ENCODE measurements at regions not wholly inside any gene's neighbourhood (a gene's known extent, or its start where the extent isn't known, plus 50 kb on each side); places are given as distances from the start of the nearest gene placed in this dataset.

DNA sequence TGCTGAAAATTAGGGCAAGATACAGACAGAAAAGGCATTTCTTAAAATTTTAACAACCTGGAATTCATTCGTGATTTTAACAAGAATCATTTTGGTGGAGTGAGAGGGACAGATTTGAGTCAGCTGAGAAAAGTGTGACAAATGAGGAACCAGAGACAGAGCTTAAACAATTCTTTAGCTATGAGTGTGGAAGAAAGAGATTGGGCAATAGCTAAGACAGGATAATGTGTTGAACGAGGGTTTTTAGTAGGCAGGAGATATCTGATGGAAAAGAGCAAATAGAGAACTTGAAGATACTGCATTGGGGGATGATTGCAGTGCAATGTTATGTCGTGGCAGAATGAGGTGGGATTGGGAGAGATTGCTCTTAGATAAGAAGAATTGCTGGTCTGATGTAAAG is 164.2 kb upstream of the SPRY1 start:
- no peak for TF ChIP-seq SUZ12 (IDR thresholded peaks at IDR 0.05)
- TF ChIP-seq, protein P1, sequence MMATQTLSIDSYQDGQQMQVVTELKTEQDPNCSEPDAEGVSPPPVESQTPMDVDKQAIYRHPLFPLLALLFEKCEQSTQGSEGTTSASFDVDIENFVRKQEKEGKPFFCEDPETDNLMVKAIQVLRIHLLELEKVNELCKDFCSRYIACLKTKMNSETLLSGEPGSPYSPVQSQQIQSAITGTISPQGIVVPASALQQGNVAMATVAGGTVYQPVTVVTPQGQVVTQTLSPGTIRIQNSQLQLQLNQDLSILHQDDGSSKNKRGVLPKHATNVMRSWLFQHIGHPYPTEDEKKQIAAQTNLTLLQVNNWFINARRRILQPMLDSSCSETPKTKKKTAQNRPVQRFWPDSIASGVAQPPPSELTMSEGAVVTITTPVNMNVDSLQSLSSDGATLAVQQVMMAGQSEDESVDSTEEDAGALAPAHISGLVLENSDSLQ (IDR thresholded peaks at IDR 0.05) = no peak
- TF ChIP-seq TARDBP (IDR thresholded peaks at IDR 0.05) = no peak
- TF ChIP-seq L3MBTL2 (conservative IDR thresholded peaks at IDR 0.05) = no peak
- TF ChIP-seq NFRKB (IDR thresholded peaks at IDR 0.05) = no peak
- TF ChIP-seq BHLHE40 (IDR thresholded peaks at IDR 0.05; ENCODE audit: borderline replicate concordance) = no peak
- no peak for TF ChIP-seq CTBP1 (IDR thresholded peaks at IDR 0.05; ENCODE audit: borderline replicate concordance)
- TF ChIP-seq SP1 (IDR thresholded peaks at IDR 0.05) = no peak
- no peak for TF ChIP-seq FOXK2 (IDR thresholded peaks at IDR 0.05)
- TF ChIP-seq ELF4 (IDR thresholded peaks at IDR 0.05) = no peak

Measured in HEK293T (cell line).